SK-N-SH (cell line): ENCODE measurements at regions not wholly inside any gene's neighbourhood (a gene's known extent, or its start where the extent isn't known, plus 50 kb on each side); places are given as distances from the start of the nearest gene placed in this dataset.
"Not testable (repeated sequence)": the region's sequence is repeated elsewhere in the genome, so short reads cannot be mapped to it uniquely, and the experiment has no call there.

Experiments
- CHD2 ChIP-seq: fragments of 150-350 bp; IDR thresholded peaks from 2 replicates; pipeline ENCODE4 v1.6.1; 2018; ENCODE audit warnings: low read length; ENCODE audit not compliant: partially characterized antibody
- CTCF ChIP-seq: fragments of 200-600 bp; sonication (generic); IDR thresholded peaks from 2 replicates; pipeline ENCODE4 v1.6.1; 2017; ENCODE audit warnings: antibody characterized with exemption, mild to moderate bottlenecking, moderate library complexity
- EZH2phosphoT487 ChIP-seq: fragments of 200-600 bp; sonication (generic); IDR thresholded peaks from 2 replicates; pipeline ENCODE4 v1.6.1; 2017; ENCODE audit warnings: low read depth, mixed run types, mild to moderate bottlenecking, antibody characterized with exemption, moderate library complexity, borderline replicate concordance
- FOXM1 ChIP-seq: IDR thresholded peaks from 2 replicates; pipeline ENCODE4 v1.4.0; 2012; ENCODE audit warnings: low read depth, mild to moderate bottlenecking
- GABPA ChIP-seq: IDR thresholded peaks from 2 replicates; pipeline ENCODE4 v1.4.0; 2012; ENCODE audit warnings: low read depth, mild to moderate bottlenecking
- GATA2 ChIP-seq: sonication (generic); formaldehyde crosslinking; IDR thresholded peaks from 2 replicates; pipeline ENCODE4 v1.5.0; 2020; ENCODE audit warnings: mild to moderate bottlenecking, missing genetic modification reagents
- POLR2AphosphoS5 ChIP-seq: IDR thresholded peaks from 2 replicates; pipeline ENCODE4 v1.6.1; 2012; ENCODE audit warnings: low read depth, low read length
- REST ChIP-seq: IDR thresholded peaks from 2 replicates; pipeline ENCODE4 v1.6.1; 2012; ENCODE audit warnings: mild to moderate bottlenecking, low read depth, low read length, moderate library complexity
- SMC3 ChIP-seq: IDR thresholded peaks from 2 replicates; pipeline ENCODE4 v1.6.1; 2012; ENCODE audit warnings: low read depth, low read length, improper control_type of control experiment
- USF1 ChIP-seq: IDR thresholded peaks from 2 replicates; pipeline ENCODE4 v1.4.0; 2012; ENCODE audit warnings: low read depth, borderline replicate concordance

- TF ChIP-seq CTCF; GATA2 (CRISPR knock-in tag); SMC3; EZH2phosphoT487; CHD2; REST; POLR2AphosphoS5; FOXM1; GABPA; USF1: not testable (repeated sequence)
Observed at GRCh38 chr2:54031288-54031687, 60.5 kb upstream of the PSME4 start.
